IPS-NIHi7 (cell line): ENCODE measurements at regions not wholly inside any gene's neighbourhood (a gene's known extent, or its start where the extent isn't known, plus 50 kb on each side); places are given as distances from the start of the nearest gene placed in this dataset.

Experiments
- DNase-seq: peaks from one replicate; pipeline ENCODE4 v3.0.0; 2012; ENCODE audit warnings: mixed read lengths; ENCODE audit errors: extremely low spot score

- no peak for DNase-seq
These were observed 330.6 kb upstream of the PIK3C3 start for GRCh38 chr18:41624460-41624859.

- no peak for DNase-seq
These were observed 333.9 kb upstream of the PIK3C3 start for GRCh38 chr18:41621177-41621576.

GRCh38 chr18:41618147-41618546, 336.9 kb upstream of the PIK3C3 start:
- DNase-seq: no peak

GRCh38 chr18:41617647-41618046, 337.4 kb upstream of the PIK3C3 start:
- DNase-seq: no peak

- DNase-seq: no peak
These were observed 341.9 kb upstream of the PIK3C3 start for GRCh38 chr18:41613003-41613609.

- DNase-seq: no peak
These were observed 350.1 kb upstream of the PIK3C3 start for GRCh38 chr18:41604964-41605363.

- DNase-seq: no peak
These were observed 353.0 kb upstream of the PIK3C3 start for GRCh38 chr18:41602034-41602433.

GRCh38 chr18:41600693-41601391, 354.2 kb upstream of the PIK3C3 start:
- DNase-seq: no peak

GRCh38 chr18:41599466-41599865, 355.6 kb upstream of the PIK3C3 start:
- DNase-seq: no peak

- DNase-seq: no peak
These were observed 360.5 kb upstream of the PIK3C3 start for GRCh38 chr18:41594582-41594981.

GRCh38 chr18:41593171-41593675, 361.8 kb upstream of the PIK3C3 start:
- DNase-seq: no peak

- DNase-seq: no peak
These were observed 367.1 kb upstream of the PIK3C3 start for GRCh38 chr18:41587976-41588375.

GRCh38 chr18:41585512-41585911, 369.5 kb upstream of the PIK3C3 start:
- DNase-seq: no peak

- DNase-seq: no peak
These were observed 375.8 kb upstream of the PIK3C3 start for GRCh38 chr18:41579185-41579584.

GRCh38 chr18:41577529-41577928, 377.5 kb upstream of the PIK3C3 start:
- DNase-seq: no peak

GRCh38 chr18:41576643-41577042, 378.4 kb upstream of the PIK3C3 start:
- no peak for DNase-seq

- no peak for DNase-seq
These were observed 385.2 kb upstream of the PIK3C3 start for GRCh38 chr18:41569867-41570266.

GRCh38 chr18:41561961-41562360, 393.1 kb upstream of the PIK3C3 start:
- DNase-seq: no peak

GRCh38 chr18:41558715-41559114, 396.3 kb upstream of the PIK3C3 start:
- DNase-seq: no peak

GRCh38 chr18:41553716-41554115, 401.3 kb upstream of the PIK3C3 start:
- no peak for DNase-seq

- DNase-seq: no peak
These were observed 406.3 kb upstream of the PIK3C3 start for GRCh38 chr18:41548521-41549260.

GRCh38 chr18:41545091-41545888, 409.7 kb upstream of the PIK3C3 start:
- DNase-seq: no peak
